HUES64 (cell line): ENCODE measurements at regions not wholly inside any gene's neighbourhood (a gene's known extent, or its start where the extent isn't known, plus 50 kb on each side); places are given as distances from the start of the nearest gene placed in this dataset.

ENCODE experiments used
- H3K27ac ChIP-seq: 2 replicates; pipeline ENCODE4 v1.7.0; 2013; ENCODE audit warnings: low read depth, low read length, inconsistent platforms
- H3K27me3 ChIP-seq: 2 replicates; pipeline ENCODE4 v1.6.1; 2013; ENCODE audit warnings: mild to moderate bottlenecking, low read length; ENCODE audit not compliant: insufficient read depth
- H3K36me3 ChIP-seq: 2 replicates; pipeline ENCODE4 v1.6.1; 2013; ENCODE audit warnings: mild to moderate bottlenecking, low read length; ENCODE audit not compliant: insufficient read depth
- H3K4me1 ChIP-seq: 2 replicates; pipeline ENCODE4 v1.6.1; 2013; ENCODE audit warnings: mild to moderate bottlenecking, low read length, moderate library complexity; ENCODE audit not compliant: insufficient read depth
- H3K4me3 ChIP-seq: 2 replicates; pipeline ENCODE4 v1.5.1; 2013; ENCODE audit warnings: mild to moderate bottlenecking, low read length, moderate library complexity
- H3K9ac ChIP-seq: 2 replicates; pipeline ENCODE4 v1.6.1; 2013; ENCODE audit warnings: mild to moderate bottlenecking, low read depth, low read length
- H3K9me3 ChIP-seq: 2 replicates; pipeline ENCODE4 v1.6.1; 2013; ENCODE audit warnings: low read depth, low read length; ENCODE audit not compliant: insufficient read depth
- WGBS: fragments of 150-250, 120-280 bp; methylation state at CpG from one replicate; pipeline ENCODE4 v1.1.7; 2013; ENCODE audit warnings: missing lambda C conversion rate; 5-methylcytosine and 5-hydroxymethylcytosine counted together

DNA sequence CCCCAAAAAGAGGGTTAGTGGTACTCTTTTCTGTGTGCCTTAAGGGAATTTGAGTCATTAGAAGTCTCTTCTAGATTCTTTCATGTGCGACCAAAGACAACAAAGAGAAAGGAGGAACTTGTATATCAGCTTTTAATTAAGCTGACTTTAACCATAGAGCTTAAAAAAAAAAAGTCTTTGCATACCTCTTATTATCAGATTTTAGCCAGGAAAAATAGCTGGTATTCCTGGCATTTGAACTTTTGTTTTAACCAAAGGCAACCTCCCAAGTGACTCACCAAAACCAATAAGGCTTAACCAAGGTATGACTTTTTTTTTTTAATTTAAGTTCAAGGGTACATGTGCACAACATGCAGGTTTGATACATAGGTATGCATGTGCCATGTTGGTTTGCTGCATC, 375.0 kb downstream of the CDC5L start:
- Histone ChIP-seq H3K4me1 (no peaks in the 10 kb centered on the region), H3K27me3 (no peaks in the 10 kb centered on the region), H3K9me3 (peaks cover 13% of the 10 kb centered on the region), H3K27ac (no peak overlapping the region), H3K4me3 (no peak overlapping the region), H3K9ac (no peak overlapping the region), H3K36me3 (no peaks in the 10 kb centered on the region)
- WGBS: 100% methylated on average over 1 of the region's 1 CpG

DNA sequence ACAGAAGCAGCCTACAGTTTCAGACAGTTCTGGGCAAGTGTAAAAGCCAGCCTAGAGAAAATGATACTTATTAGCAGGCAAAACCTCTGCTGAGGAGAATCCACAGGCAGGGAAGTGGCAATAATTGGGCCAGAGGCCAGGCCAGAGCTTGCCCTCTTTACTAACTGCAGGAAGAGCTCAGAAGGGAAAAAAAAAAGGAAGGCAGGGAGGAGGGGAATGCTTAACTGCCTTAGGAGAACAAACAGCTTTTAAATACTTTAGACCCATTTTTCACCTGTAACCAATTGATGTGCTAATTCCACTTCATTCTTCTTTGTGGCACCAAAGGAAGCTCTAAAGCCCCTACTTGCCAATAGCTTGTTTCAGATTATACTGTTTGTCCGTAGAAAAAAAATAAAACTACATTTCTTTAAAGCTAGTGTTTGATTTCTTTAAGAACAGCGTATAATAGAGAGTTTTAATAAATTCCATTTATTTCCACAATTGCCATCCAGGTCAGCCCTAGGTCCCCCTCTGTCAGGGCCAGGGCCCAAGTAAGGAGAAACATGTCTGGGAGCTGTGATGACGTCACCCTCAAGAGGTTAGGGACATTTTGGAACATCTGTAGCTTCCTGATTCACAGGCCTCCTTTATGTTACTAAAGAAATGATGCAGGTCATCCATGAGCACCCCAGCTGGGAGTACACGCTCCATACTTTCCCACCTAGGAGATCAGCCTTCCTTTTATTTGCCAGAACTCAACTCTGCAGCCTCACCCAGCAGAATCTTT, 384.3 kb downstream of the CDC5L start:
- WGBS: 52% methylated on average over 2 of the region's 4 CpGs
- no peaks in the 10 kb centered on the region for H3K27me3 ChIP-seq
- H3K4me1 ChIP-seq: peaks cover 10% of the 10 kb centered on the region
- H3K27ac ChIP-seq: peak overlapping the region; percentile 66; the same call in 1 of the 2 replicates
- no peaks in the 10 kb centered on the region for H3K9me3 ChIP-seq
- no peaks in the 10 kb centered on the region for H3K36me3 ChIP-seq
- H3K4me3 ChIP-seq: no peak overlapping the region
- H3K9ac ChIP-seq: no peak overlapping the region; the same call in 1 of the 2 replicates

DNA sequence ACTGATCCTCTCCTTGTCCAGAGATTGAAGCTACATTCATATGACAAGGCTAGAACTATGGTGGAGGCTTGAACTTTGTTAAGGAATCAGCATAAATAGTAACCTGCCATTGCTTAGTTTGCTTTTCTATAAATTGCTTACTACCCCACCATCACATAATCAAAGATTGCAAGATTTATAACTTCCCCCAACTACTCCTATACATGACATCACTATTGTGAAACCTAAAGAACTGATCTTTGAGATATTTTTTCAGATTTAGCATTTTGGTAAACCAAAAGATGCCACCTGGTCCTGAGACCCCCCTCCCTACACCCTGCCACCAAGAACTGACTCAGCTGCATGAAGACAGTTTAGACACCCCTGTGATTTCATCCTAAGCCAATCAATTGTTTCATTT, 385.3 kb downstream of the CDC5L start:
- Histone ChIP-seq H3K4me1 (peaks cover 10% of the 10 kb centered on the region), H3K27ac (no peak overlapping the region), H3K27me3 (no peaks in the 10 kb centered on the region), H3K9ac (no peak overlapping the region), H3K36me3 (no peaks in the 10 kb centered on the region), H3K9me3 (no peaks in the 10 kb centered on the region), H3K4me3 (no peak overlapping the region)

DNA sequence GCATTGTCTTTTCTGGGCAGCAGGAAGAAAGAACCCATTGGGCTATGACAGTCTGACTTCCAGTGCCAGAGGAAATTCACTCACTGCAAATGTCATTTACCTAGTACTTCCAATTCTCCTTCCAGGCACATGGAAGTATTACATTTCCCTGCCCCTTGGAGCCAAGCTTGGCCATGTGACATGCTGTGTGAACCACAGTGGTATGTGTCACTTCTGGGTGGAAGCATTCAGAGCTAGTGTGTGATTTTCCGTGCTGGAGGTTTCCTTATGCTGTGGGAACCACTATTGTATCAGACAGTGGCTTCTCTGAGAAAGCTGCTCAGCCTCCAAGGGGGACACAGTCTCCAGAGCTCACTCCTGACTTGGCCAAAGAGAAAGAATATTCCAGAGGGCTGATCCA, 387.6 kb downstream of the CDC5L start:
- Histone ChIP-seq H3K4me1 (peaks cover 10% of the 10 kb centered on the region), H3K9me3 (no peaks in the 10 kb centered on the region), H3K36me3 (no peaks in the 10 kb centered on the region), H3K9ac (no peak overlapping the region), H3K4me3 (no peak overlapping the region), H3K27me3 (no peaks in the 10 kb centered on the region), H3K27ac (no peak overlapping the region)
- 80% methylated on average over 1 of the region's 1 CpG for WGBS

DNA sequence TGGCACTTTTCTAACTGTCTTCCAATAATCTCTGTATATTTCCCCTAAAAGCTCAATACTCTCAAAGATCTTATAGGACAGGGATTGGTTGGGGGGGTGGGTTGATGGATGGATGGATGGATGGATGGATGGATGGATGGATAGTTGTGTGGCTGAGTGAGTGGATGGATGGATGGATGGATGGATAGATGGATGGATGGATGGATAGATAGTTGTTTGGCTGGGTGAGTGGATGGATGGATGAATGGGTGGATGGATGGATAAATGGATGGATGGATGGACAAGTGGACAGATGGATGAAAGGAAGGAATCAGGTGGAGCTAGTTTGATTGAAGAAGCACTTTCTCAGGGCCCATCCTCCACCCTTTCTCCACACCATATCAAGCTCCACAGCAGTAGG, 388.8 kb downstream of the CDC5L start:
- Histone ChIP-seq H3K36me3 (no peaks in the 10 kb centered on the region), H3K27me3 (no peaks in the 10 kb centered on the region), H3K27ac (no peak overlapping the region), H3K9ac (no peak overlapping the region), H3K4me1 (peaks cover 10% of the 10 kb centered on the region), H3K9me3 (no peaks in the 10 kb centered on the region), H3K4me3 (no peak overlapping the region)

DNA sequence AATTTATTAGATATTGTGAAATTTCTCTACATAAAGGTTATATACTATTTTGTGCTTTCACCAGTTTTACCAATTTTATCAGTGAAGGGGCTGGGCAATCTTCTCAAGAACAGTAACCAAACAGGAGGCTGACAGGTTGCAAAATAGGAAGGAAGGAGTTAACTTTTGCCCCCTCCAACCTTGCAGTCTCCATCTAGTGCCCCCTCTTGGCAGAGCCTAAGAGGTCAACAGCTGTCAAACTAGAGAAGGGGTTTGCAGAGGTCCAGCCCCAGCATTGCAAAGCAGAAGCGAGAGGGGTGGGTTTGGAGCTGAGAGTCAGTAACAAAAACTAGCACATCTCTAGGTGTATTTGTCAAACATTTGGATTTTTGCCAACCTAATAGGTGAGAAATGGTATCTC, 391.0 kb downstream of the CDC5L start:
- H3K9me3 ChIP-seq: no peaks in the 10 kb centered on the region
- H3K4me3 ChIP-seq: no peak overlapping the region
- no peaks in the 10 kb centered on the region for H3K4me1 ChIP-seq
- WGBS: 100% methylated on average over 1 of the region's 1 CpG
- no peaks in the 10 kb centered on the region for H3K36me3 ChIP-seq
- H3K27me3 ChIP-seq: no peaks in the 10 kb centered on the region
- H3K27ac ChIP-seq: no peak overlapping the region
- no peak overlapping the region for H3K9ac ChIP-seq
